GM18951 (cell line): ENCODE measurements at regions not wholly inside any gene's neighbourhood (a gene's known extent, or its start where the extent isn't known, plus 50 kb on each side); places are given as distances from the start of the nearest gene placed in this dataset.
"Not testable (repeated sequence)": the region's sequence is repeated elsewhere in the genome, so short reads cannot be mapped to it uniquely, and the experiment has no call there.

Experiments
- POLR2A ChIP-seq: IDR thresholded peaks from 4 replicates; pipeline ENCODE4 v1.6.1; 2011; ENCODE audit warnings: mild to moderate bottlenecking; ENCODE audit not compliant: insufficient read length, insufficient read depth; ENCODE audit errors: extremely low read depth
- in situ Hi-C: fragments of 300-500 bp; cut with MboI; formaldehyde crosslinking; loops from one replicate; pipeline ENCODE4 v1.12.0; 2022; ENCODE audit warnings: low sequenced_read_pairs, mixed read lengths, inconsistent platforms; ENCODE audit not compliant: unreplicated experiment

- TF ChIP-seq POLR2A, result no peak
- in situ Hi-C loops, result no loop called here
Observed at GRCh38 chr1:38152351-38153065, 105.9 kb upstream of the POU3F1 start.

- TF ChIP-seq POLR2A, result peak; percentile 8
- in situ Hi-C loops, result no loop called here
Observed at GRCh38 chr1:38151399-38151798, 104.8 kb upstream of the POU3F1 start.

- in situ Hi-C loops, result not testable (repeated sequence)
Observed at GRCh38 chr1:38146079-38146478, 99.5 kb upstream of the POU3F1 start.

- in situ Hi-C loops, result no loop called here
Observed at GRCh38 chr1:38142606-38143005, 96.0 kb upstream of the POU3F1 start.

GRCh38 chr1:38141483-38141882 lies 94.9 kb upstream of the POU3F1 start:
- in situ Hi-C loops, result no loop called here
- TF ChIP-seq POLR2A, result no peak

More at GRCh38 chr1:38142606-38143005, 96.0 kb upstream of the POU3F1 start:
- no peak for TF ChIP-seq POLR2A

- in situ Hi-C loops, result no loop called here
- no peak for TF ChIP-seq POLR2A
Observed at GRCh38 chr1:38139738-38140487, 93.3 kb upstream of the POU3F1 start.

GRCh38 chr1:38138498-38139233 lies 92.1 kb upstream of the POU3F1 start:
- in situ Hi-C loops, result no loop called here
- TF ChIP-seq POLR2A, result no peak

GRCh38 chr1:38137164-38137563 lies 90.6 kb upstream of the POU3F1 start:
- in situ Hi-C loops, result no loop called here
- no peak for TF ChIP-seq POLR2A

GRCh38 chr1:38135625-38136414 lies 89.2 kb upstream of the POU3F1 start:
- in situ Hi-C loops, result no loop called here
- TF ChIP-seq POLR2A, result no peak

- TF ChIP-seq POLR2A, result no peak
- in situ Hi-C loops, result no loop called here
Observed at GRCh38 chr1:38134294-38134755, 87.7 kb upstream of the POU3F1 start.

- in situ Hi-C loops, result no loop called here
- no peak for TF ChIP-seq POLR2A
Observed at GRCh38 chr1:38133756-38134155, 87.2 kb upstream of the POU3F1 start.

GRCh38 chr1:38133304-38133703 lies 86.7 kb upstream of the POU3F1 start:
- no peak for TF ChIP-seq POLR2A
- in situ Hi-C loops, result no loop called here

GRCh38 chr1:38132681-38133080 lies 86.1 kb upstream of the POU3F1 start:
- in situ Hi-C loops, result no loop called here
- no peak for TF ChIP-seq POLR2A

GRCh38 chr1:38131024-38131585 lies 84.5 kb upstream of the POU3F1 start:
- in situ Hi-C loops, result no loop called here
- no peak for TF ChIP-seq POLR2A
